HG03025 (cell line): ENCODE measurements at regions not wholly inside any gene's neighbourhood (a gene's known extent, or its start where the extent isn't known, plus 50 kb on each side); places are given as distances from the start of the nearest gene placed in this dataset.
"Not testable (repeated sequence)": the region's sequence is repeated elsewhere in the genome, so short reads cannot be mapped to it uniquely, and the experiment has no call there.

Source experiments
- ATAC-seq: cut with Tn5 transposase; IDR thresholded peaks from one replicate; pipeline ENCODE4 v1.9.1; 2021; ENCODE audit warnings: mild to moderate bottlenecking, moderate library complexity; ENCODE audit not compliant: unreplicated experiment, low FRiP score

DNA sequence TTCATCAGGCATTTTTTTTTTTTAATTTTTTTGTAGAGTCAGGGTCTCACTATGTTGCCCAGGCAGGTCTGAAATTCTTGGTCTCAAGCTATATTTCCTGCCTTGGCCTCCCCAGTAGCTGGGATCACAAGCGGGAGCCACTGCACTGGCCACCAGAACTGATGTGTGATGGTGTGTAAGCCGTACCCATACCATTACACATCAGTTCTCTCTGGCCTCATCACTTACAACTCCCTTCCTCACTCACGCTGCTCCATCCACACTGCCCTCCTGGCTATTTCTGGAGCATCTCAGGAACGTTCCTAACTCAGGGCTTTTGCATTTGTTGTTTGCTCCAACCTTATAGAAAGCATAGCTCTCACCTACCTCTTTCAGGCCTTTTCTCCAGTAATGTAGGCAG lies 834.5 kb upstream of the ID2 start:
- no peak for ATAC-seq

DNA sequence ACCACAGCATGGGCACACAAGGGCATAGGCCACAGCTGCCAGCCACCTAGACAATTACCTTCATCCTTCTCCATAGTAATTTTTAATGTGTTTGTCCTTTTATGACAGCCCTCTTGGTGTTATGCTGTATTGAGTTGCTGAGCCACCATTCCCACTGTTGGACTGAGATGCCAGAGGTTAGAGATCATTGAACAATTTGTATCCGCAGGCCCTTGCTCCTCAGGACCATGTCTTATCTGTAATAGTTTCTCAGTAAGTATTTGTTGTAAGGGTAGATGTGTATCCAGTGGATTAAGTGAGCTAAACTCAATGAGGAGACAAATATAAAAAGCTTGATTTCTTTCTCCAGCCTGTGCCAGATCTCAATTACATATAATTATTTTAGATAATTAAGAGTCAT lies 832.8 kb upstream of the ID2 start:
- ATAC-seq: no peak

DNA sequence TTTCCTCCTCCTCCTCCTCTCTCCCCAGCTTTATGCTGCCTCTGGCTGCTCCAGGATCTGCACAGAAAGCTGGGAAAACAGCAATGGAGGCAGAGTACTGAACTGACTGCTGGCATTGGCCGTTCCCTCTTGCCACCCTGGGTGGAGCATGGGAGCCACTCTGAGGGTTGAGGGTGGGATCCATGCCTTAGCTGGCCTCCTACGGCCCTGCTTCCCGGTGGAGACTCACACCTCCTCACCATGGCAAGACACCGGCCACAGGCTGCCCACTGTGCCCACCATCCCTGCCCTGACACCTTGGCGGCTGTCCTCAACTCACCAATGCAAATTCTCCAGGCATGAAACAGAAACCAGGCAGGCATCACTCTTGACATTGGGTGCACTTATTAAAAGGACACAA lies 832.3 kb upstream of the ID2 start:
- ATAC-seq: no peak

DNA sequence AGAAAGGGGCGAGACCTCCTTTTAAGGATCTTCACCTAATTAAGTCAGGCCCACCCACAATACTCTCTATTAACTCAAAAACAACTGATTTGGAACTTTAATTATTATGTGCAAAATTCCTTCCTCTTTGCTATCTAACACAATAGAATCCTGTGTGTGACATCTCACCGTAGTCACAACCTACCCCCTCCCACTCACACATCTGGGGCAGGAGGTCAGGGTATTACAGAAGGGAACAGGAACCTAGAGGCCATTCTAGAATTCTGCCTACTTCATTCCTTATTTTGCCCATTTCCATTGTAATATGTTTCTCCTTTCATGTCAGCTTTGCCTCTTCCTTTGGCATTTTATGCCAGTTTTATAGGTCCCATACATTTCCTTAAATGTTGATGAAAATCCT lies 829.3 kb upstream of the ID2 start:
- no peak for ATAC-seq

DNA sequence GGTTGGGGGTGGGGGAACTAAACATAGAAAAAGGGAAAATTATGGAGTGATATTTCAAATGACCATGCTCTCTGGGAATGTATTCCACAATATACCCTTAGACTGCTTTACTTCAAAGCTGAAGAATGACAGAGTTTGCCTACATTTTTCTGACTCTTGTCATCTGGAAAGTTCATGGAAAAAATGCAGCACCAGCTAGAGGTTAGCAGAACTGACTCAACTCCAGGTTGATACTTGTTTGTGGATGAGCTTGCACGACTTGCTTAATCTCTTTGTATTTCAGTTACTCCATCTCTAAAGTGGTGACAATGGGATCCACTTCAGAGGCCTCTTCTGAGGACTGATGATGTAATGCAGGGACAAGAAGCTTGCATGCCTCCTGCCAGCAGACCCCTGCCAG lies 824.0 kb upstream of the ID2 start:
- no peak for ATAC-seq

DNA sequence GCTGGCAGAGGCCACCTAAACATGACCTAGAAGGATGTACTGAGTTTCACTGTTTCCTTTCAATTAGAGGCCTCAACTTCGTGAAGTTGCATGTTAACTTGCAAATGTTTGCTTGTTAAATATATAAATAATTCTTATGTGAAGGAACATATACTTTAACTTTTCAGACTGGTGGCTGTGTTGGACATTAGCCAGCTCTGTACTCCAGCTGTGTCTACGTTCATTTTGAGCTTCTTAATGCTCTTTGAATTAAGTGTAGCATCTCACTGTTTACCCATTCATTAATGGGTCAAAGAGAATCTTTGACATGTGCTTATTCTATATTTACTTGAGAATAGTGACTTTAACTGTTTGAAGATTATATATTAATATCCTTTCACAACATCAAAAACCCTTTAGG lies 823.2 kb upstream of the ID2 start:
- no peak for ATAC-seq

DNA sequence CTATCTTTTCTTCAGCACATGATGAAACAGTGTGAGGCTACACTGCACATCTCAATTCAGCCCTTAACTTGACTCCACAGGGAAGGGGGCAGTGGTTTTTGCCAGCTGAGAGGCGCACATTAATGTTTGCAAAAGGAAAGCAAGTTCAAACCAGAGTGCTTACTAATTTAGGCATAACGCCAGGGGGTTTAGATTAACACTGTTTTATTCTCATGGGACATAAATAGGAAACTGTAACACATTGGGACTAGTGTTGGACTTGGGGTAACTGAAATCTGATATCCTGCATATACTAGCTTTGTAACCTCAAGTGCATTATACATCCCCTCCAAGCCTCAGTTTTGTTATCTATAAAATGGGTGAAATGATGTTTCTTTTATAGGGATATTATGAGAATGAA lies 821.2 kb upstream of the ID2 start:
- ATAC-seq: no peak

DNA sequence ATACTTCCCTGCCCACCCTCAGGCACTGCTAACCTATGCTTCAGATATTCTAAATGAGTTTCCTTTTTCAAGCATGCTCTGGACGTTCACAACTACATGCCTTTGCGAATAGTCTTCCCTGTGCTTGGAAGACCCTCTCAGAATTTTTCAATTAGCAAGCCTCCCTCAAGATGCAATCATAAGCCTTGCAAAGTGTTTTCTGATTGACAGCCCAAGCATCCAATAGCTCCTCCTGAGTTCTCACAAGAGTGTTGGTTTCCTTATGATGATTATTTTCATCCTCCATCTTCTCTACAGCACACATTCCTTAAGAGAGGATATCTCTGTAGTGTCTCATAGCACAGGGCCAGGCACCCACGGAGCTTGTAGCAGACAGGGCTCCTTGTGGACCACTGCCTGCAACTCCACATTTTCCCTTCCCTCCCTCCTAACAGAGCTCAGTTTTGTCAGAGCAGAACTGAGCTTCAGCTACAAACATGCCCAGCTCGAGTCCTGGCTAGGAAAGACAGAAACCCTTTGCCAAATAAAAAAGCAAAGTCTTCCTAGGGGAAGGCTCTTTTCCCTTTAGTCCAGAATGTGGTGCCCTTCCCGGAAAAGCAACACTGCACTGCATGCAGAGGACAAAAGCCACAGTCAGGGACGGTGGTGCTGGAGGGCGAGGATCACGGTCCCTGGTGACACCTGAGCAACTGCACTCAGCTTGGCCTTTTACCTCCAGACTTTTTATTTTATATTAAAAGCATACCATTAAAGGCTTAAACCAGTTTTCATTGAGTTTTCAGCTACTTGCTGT lies 819.8 kb upstream of the ID2 start:
- no peak for ATAC-seq

DNA sequence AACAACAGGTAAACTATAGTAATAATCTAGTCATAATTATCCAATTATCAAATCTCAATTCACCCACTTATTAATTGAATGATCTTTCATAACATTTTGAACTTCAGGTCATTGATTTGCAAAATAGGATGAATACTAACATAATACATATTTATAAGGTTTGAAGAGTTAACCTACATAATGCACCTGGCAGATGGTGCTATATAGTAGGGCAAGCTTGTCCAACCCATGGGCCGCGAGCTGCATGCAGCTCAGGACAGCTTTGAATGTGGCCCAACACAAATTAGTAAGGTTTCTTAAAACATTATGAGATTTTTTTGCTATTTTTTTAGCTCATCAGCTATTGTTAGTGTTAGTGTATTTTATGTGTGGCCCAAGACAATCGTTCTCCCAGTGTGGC lies 815.8 kb upstream of the ID2 start:
- no peak for ATAC-seq

DNA sequence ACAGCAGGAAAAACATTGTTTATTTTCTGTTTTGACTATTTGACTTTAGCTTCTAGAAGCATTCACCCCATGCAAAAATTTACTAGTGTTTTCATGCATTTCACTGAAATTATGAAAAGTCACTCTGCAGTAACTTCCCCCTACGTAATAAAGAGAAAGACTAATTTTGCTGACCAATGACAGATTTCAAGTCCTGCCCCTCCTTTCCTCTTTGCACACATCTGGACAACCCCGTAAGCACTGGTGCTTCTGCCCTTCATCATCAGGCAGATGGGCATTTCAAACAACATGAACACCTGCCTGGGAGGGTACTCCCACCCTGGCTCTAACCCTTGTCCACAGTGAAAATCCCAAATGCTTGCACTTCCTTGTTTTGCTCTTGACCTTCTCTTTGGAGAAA lies 815.0 kb upstream of the ID2 start:
- ATAC-seq: no peak

DNA sequence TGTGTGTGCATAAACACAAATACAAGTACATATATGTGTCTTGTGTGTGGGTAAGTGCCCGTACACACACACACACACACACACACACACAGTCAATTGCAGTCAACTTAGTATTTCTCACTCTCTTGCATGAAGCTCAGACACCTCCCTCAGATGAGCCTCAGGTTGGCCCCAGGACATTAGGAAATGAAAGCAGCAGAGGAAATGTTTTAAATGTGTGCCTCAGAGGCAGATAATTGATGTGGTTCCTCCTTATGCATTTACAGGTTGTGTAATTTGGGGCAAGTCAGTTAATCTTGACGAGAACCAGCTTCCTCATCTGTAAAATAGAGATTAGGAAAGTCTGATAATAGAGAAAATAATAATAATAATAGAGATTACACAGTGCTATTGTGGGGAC lies 814.0 kb upstream of the ID2 start:
- ATAC-seq: no peak

DNA sequence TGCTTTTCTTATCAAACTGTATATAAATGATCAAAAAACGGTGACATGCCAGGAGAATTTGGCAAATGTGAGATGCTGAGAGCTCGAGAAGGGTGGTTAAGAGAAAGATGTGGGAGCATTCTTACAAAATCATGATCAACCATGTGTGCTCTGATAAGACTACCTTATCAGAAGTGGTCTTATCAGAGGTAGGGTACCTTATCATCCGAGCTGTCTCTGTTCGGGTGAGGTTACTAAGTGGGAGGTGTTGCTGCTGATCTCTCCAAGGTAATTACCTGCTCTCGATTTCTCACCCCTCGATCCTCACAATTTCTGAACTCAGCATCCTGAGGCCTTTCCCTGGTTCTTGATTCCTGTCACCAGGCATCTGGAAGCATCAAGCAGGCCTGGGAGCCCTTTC lies 813.0 kb upstream of the ID2 start:
- ATAC-seq: no peak

DNA sequence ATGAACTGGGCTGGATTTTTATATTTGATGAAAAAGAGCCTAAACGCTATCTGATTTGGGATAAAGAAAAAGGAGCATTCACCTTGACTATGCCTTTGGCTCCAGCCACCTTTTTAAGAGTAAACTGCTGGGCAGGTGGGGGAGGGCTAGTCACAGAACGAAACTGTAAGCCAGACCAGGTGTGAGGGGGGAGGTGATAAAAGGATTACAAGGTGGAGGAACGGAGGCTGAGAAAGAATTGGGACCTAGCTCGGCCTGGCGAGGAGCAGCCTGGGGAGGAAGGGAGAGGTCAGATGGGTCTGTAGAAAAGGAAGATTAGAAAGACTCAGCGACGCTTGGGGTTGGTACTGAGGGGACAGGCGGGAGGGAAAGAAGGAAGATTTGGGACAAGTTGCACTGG lies 805.4 kb upstream of the ID2 start:
- ATAC-seq: not testable (repeated sequence)

DNA sequence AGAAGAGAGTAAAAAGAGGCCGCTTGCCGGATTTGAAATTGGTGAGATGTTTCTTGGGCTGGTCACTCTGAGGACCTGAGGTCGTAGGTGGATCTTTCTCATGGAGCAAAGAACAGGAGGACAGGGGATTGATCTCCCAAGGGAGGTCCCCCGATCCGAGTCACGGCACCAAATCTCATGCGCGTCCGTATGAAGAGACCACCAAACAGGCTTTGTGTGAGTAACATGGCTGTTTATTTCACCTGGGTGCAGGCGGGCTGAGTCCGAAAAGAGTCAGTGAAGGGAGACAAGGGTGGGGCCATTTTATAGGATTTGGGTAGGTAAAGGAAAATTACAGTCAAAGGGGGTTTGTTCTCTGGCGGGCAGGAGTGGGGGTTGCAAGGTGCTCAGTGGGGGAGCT lies 803.6 kb upstream of the ID2 start:
- ATAC-seq: not testable (repeated sequence)

DNA sequence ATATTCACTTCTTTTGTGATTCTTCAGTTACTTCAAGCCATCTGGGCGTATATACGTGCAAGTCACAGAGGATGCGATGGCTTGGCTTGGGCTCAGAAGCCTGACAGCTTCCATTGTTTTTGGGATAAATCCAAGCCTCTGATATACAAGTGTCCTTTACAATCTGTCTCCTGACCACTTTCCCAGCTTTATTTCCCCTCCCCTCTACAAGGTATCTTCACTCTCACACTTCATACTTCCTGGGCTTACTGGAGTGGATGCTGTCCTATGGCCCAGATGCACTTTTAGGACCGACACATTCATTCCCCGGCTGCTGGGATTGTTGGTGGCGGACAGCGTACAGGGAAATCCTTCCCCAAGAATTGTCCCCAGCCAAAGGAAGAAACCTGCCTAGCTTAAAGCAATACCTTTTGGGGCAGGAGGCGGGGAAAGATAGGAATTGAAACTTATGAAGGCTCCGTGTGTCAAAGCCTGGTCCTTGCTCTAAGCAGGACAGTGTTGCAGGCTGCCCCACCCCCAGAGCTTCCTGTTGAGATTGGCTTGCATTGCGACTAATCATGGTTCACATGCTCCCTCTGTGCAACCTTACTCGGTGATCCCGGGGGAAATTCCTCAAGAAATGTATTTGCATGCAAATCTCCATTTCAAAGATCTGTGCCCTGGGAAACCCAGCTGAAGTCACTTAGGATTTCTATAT lies 802.9 kb upstream of the ID2 start:
- no peak for ATAC-seq

DNA sequence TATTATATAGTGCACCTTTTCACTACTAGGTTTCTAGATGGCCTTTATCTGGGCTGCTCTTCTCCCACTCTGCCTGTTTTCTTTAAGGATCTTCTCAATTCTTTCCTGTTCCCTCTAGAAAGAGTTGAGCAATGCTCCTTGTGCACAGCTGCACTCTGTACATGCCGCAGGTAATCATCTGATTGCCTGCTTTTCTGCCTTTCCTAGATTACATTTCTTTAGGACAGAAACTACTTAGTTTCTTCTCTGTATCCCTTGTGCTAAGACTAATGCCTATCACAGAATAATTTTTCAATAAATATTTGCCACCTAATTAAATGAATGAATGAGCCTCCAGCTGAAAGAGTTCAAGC lies 802.4 kb upstream of the ID2 start:
- ATAC-seq: no peak

DNA sequence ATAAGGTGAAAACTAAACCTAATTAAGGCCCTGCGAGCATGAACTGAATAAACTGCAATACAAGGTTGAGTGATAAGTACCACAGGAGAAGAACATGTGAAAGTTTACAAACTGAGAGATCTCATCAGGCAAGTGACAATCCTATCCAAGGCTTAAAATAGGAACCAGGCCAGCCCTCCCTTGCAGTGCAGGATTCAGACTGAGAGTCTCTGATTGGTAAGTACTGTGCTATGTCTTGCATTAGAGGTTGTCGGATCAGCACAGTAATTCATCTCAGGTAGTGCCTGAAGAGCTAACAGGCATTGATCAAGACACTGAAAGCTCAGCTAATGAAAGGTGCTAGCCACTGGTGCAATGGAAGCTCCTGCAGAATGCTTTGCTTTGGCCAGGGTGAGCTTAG lies 801.7 kb upstream of the ID2 start:
- ATAC-seq: no peak

DNA sequence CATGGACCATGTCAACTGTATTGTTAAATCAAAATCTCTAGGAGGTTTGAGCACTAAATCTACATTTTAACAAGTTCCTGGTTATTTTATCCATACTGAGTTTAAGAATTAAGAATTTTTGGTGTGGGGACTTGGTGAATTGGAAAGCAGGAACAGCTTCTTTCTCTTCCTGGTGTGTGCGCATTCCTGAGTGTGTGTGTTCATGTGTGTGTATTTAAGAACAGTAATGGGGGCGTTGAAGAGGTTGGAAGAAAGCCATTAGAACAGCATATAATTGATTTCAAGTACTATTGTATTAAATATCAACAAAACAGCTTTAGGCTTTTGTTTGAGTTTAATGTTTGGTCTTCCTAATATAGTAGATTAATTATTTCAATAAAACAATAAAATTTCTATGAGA lies 801.3 kb upstream of the ID2 start:
- no peak for ATAC-seq

DNA sequence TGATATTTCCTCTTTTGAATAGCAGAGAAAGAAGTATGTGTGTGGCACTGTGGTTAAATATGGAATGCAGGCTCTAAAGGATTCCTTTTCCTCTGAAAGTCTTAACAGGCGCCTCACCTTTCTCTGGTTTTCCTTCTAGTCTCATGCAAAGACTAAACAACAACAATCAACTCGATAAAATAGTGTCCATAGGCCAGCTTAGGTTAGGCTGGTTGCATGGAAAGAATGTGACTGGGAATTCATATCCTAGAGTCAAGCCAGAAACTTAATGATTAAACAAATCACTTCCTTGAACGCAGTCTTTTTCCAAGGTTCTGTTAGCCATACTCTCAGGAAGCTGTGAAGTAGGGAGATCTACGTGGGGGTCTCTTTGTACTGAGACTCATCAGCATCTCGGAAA lies 800.8 kb upstream of the ID2 start:
- no peak for ATAC-seq

DNA sequence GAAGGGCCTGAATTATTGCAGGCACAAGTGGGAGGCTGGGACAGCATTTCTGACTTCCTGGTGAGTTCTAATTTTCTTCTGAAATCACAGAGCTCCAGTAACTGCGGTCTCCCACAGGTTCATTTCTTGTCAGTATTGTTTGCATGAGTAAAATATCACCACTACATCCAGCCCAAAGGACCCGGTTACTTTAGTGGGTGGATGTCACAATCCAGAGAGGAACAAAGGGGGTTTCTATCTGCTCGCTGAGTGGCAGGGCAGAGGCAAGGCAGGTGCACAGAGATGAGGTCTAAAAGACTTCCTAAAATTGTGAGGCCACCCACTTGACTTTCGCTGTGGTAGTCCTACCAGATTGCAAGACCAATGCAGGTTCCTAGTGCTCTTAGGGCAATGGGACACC lies 800.4 kb upstream of the ID2 start:
- ATAC-seq: no peak

DNA sequence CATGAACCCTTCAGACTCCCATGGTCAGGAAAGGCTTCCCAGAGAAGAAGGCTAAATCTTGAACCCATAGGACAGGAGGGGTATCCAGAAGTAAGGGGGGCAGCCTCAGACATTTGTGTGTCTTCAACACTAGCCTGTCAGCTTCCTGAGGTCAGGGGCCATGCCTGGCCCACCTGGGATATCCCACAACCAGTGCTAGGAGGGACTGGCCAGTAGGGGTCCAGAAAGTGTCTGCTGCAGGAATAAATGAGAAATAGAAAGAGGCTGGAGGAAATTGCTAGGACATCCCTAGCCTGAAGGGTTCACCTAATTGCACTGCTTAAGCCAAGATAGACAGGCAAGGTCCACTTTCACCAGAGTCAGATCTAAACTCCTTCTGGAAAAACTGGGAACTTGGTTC lies 799.6 kb upstream of the ID2 start:
- no peak for ATAC-seq

DNA sequence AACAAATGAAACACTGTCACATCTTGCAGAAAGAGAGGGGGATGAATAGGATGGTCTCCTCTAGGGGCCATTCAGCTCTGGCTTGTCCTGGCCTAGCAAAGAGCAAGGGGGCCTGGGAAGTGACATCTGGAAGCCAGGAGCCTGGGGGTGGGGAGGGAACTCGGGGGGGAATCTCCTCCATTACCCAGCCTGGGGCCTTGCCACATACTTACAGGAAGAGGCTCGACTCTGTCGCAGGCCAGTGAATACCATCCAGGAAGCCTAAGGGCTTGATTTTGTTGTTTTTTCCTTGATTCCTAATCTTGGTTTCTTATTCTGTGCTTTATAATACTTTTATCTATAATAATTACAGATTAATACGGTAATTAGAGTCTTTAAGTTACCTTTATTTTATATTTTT lies 797.5 kb upstream of the ID2 start:
- no peak for ATAC-seq

DNA sequence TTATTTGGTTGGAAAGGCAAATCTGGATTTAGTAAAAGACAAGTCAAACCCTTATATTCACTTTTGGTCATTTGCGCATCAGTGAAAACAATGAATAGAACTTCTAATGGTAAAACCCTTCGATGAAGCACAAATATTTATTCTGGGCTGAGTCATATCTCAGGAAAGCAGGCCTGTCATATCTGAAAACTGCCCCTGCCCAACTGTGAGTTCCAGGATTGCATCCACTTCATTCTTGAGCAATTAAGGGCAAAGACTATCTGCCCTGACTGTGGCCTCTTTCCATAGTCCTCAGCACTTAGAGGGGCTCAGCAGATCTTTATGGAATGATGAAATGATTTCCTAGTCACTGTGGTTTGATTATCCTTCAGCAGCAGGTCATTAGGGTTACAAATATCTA lies 795.2 kb upstream of the ID2 start:
- no peak for ATAC-seq
